NCI-H1092 (cell line): ENCODE measurements at regions not wholly inside any gene's neighbourhood (a gene's known extent, or its start where the extent isn't known, plus 50 kb on each side); places are given as distances from the start of the nearest gene placed in this dataset.

ENCODE experiments used
- DNase-seq: peaks from one replicate; lab custom pipeline; 2025; lab: John Stamatoyannopoulos, UW

GRCh38 chr4:106676173-106676921, 307.8 kb upstream of the GIMD1 start:
- no peak for DNase-seq

- no peak for DNase-seq
Measured at GRCh38 chr4:106671716-106672115, 303.1 kb upstream of the GIMD1 start.

GRCh38 chr4:106670976-106671375, 302.4 kb upstream of the GIMD1 start:
- DNase-seq: no peak

- no peak for DNase-seq
Measured at GRCh38 chr4:106659371-106659770, 290.8 kb upstream of the GIMD1 start.

DNA sequence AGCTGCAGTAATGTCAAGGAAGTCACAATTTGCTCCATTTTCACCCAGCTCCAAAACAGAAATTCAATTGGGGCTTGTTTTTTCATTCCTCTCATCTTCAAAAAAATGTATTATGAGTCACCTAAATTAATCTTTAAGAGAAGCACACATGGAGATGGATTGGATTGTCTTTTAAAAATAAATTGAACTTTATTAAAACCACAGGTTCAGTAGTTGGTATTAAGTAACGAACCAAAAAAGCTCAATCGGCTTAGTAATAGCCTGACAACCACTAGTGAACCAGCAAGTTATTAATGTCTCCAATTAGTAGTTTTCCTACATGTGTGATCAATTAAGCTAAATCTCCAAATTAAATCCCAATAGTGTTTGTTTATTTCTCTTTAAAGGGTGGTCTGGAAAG, 283.5 kb upstream of the GIMD1 start:
- no peak for DNase-seq

GRCh38 chr4:106650701-106651100, 282.1 kb upstream of the GIMD1 start:
- DNase-seq: no peak

- no peak for DNase-seq
Measured at GRCh38 chr4:106647451-106647850, 278.9 kb upstream of the GIMD1 start.

DNA sequence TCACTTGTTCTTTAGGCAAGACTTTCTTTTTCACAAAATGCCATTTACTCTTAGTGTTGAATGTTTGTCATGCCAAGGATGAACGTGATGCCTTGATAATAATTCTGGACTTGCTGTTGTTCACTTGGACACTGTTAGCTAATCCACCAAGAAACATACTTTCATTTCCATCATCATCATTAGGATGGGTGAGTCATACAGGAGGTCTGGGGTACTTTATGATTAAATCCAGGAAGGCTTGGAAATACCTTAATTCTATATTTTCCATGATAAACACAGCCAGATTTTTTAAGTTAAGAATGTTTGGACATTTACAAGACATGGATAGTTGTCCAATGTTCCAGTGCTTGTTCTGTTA, 260.7 kb upstream of the GIMD1 start:
- DNase-seq: no peak

- DNase-seq: no peak
Measured at GRCh38 chr4:106628586-106629267, 260.1 kb upstream of the GIMD1 start.

- no peak for DNase-seq
Measured at GRCh38 chr4:106627051-106627450, 258.5 kb upstream of the GIMD1 start.

GRCh38 chr4:106624671-106625070, 256.1 kb upstream of the GIMD1 start:
- no peak for DNase-seq

- no peak for DNase-seq
Measured at GRCh38 chr4:106618956-106619355, 250.4 kb upstream of the GIMD1 start.

GRCh38 chr4:106615961-106616360, 247.4 kb upstream of the GIMD1 start:
- DNase-seq: no peak

DNA sequence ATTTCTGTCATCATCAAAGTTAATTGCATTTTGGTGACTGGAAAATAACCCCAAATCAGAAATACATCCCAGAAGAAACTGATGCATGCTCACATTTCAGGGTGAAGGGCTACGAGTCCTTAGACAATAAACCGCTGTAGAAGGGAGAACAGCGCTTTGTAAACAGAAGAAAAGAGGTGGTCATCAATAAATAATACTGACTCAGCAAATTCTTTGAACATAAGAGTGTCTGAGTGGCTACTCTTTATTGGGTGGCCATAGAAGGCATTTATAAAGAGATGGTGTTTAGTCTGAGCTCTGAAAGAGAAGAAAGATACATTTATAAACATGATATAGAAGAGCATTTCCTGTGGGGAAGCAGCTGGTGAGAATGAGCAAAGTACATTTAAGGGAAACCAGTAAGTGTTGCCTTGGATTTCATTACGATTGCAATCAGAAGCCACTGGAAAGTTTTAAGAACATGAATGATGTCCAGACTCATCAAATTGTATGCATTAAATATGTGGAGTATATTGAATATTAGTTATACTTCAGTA, 246.9 kb upstream of the GIMD1 start:
- no peak for DNase-seq

DNA sequence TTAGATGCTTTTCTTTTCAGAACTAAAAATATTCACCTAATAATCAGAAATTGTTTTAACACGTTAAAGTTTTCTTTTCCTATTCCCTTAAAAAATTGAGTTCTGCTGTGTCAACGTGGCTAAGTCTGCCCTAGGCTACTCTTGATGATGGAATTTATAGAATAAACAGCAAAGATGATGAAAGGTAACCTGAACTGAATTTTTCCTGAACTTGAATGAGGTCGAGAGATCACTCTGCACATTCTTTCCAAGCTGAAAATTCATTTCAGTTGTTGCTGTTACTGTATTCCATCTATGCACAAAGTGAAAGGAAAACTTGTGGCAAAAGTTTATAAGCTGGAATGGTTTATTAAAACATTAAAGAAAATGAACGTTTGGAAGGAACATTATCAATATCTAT, 245.9 kb upstream of the GIMD1 start:
- no peak for DNase-seq

- DNase-seq: no peak
Measured at GRCh38 chr4:106609917-106610316, 241.3 kb upstream of the GIMD1 start.

GRCh38 chr4:106607558-106607957, 239.0 kb upstream of the GIMD1 start:
- DNase-seq: no peak

DNA sequence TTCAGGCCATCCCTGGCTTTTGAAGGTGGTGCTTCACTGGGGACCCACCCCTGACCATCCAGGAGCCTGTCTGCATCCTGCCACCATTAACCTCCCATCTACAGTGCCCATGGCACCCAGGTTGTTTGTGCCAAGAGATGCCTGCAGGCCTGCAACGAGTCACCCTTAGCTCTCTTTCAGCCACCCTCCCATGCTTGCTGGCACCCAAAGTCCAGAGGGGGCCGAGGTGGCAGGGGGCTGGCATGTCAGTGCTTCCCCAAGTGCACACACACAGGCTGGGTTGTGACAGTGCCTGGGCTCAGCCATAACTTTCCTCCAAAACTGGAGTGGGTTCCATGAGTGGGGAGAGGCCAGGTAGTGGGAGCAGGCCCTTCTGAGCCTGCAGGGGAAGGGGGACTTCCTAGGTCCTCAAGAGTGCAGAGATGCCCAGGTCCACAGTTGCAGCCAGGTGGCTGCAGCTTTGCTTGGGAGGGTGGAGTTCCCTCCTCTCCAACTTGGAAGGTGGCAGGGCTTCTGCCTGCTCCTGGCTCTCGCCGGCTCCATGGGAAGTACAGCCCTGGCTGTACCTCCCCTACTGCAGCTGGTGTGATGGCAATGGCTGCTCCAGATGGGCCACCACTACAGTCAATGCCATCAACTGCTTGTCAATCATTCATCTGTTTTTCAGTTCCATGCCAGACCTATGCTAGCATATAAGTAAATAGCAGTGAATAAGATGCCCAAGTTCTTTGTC, 235.9 kb upstream of the GIMD1 start:
- DNase-seq: no peak

- no peak for DNase-seq
Measured at GRCh38 chr4:106603471-106603870, 234.9 kb upstream of the GIMD1 start.

DNA sequence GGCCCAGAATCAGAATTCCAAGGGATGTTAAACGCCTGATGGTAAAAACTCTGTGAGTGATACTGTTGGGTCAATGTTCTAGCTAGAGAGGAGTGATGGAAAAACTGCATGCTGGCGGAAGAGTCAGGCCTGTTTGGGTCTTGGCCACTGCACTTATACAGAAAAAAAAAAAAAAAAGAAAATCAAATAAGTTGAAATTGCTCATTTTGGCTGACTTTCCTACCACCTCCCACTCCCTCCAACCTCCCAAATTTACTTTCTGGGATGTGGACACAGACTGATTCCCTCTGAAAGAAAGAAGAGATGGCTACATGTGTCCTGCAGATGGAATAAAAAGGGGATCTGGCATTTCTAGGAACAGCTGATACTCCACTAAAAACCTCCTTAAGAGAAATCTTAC, 234.1 kb upstream of the GIMD1 start:
- no peak for DNase-seq

GRCh38 chr4:106601519-106601918, 232.9 kb upstream of the GIMD1 start:
- DNase-seq: no peak

- no peak for DNase-seq
Measured at GRCh38 chr4:106595906-106596305, 227.3 kb upstream of the GIMD1 start.
